ENCODE measurements at regions not wholly inside any gene's neighbourhood (a gene's known extent, or its start where the extent isn't known, plus 50 kb on each side); places are given as distances from the start of the nearest gene placed in this dataset.

DNA sequence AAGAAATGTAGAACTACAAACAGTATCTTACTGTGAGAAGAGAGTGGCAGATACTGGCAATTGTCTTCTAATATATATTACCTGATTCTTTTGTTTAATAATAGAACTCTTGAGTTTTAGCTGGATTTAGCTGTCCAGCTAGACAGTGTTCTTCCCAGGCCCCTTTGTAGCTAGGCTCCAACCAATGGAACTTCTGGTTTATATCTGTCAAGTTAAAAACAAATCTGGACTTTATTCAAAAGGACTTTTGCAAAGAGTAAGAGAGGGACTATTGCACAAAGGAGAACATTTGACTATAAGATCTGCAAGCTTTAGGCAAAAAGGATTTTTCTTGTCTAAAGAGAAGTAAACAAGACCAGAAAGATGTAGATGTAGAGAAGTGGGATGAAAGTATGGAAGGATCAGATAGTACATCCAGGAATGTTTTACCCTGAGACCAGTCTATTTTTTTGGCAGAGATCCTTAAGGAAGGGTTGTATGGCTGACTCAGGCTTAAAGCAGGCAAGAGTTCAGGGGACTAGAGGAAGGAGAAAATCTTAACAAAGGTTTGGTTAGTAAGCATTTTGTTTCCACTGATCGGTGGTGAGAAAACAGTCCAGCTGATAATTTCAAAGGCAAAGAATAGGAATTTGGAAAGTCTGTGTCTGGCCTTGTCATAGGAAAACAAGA, 111.1 kb upstream of the PLEKHA5 start:
- Histone ChIP-seq H3K4me2 (ENCODE audit: low read length) (no peak overlapping the region), H3K27me3 (ENCODE audit: insufficient read depth, low read depth, low read length) (no peaks in the 10 kb centered on the region), H3K9me3 (ENCODE audit: low read length) (no peaks in the 10 kb centered on the region), H4K20me1 (ENCODE audit: insufficient read depth) (no peaks in the 10 kb centered on the region), H3K9ac (ENCODE audit: low read length) (no peak overlapping the region), H3K4me3 (ENCODE audit: low read length) (no peak overlapping the region), H3K9me2 (ENCODE audit: insufficient read depth, low read length) (no peaks in the 10 kb centered on the region), H3K36me3 (ENCODE audit: insufficient read depth, low read length) (no peaks in the 10 kb centered on the region), H2AFZ (ENCODE audit: low read depth, low read length) (no peak overlapping the region), H3K27ac (ENCODE audit: low read length) (no peak overlapping the region), H3K79me2 (replicated peaks; ENCODE audit: insufficient read depth, low read length) (no peaks in the 10 kb centered on the region), H3F3A (ENCODE audit: insufficient read depth, low read length, poor library complexity, severe bottlenecking) (no peaks in the 10 kb centered on the region)
- TF ChIP-seq RAD21 (conservative IDR thresholded peaks at IDR 0.05), result no peak
- TF ChIP-seq POLR2AphosphoS5 (IDR thresholded peaks at IDR 0.05), result no peak
- TF ChIP-seq, protein P1, sequence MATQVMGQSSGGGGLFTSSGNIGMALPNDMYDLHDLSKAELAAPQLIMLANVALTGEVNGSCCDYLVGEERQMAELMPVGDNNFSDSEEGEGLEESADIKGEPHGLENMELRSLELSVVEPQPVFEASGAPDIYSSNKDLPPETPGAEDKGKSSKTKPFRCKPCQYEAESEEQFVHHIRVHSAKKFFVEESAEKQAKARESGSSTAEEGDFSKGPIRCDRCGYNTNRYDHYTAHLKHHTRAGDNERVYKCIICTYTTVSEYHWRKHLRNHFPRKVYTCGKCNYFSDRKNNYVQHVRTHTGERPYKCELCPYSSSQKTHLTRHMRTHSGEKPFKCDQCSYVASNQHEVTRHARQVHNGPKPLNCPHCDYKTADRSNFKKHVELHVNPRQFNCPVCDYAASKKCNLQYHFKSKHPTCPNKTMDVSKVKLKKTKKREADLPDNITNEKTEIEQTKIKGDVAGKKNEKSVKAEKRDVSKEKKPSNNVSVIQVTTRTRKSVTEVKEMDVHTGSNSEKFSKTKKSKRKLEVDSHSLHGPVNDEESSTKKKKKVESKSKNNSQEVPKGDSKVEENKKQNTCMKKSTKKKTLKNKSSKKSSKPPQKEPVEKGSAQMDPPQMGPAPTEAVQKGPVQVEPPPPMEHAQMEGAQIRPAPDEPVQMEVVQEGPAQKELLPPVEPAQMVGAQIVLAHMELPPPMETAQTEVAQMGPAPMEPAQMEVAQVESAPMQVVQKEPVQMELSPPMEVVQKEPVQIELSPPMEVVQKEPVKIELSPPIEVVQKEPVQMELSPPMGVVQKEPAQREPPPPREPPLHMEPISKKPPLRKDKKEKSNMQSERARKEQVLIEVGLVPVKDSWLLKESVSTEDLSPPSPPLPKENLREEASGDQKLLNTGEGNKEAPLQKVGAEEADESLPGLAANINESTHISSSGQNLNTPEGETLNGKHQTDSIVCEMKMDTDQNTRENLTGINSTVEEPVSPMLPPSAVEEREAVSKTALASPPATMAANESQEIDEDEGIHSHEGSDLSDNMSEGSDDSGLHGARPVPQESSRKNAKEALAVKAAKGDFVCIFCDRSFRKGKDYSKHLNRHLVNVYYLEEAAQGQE (IDR thresholded peaks at IDR 0.05; ENCODE audit: borderline replicate concordance), result no peak
- no peak for TF ChIP-seq EP300 (conservative IDR thresholded peaks at IDR 0.05; ENCODE audit: poor library complexity, severe bottlenecking)
- no peak for TF ChIP-seq TAF1 (IDR thresholded peaks at IDR 0.05; ENCODE audit: low read depth)

DNA sequence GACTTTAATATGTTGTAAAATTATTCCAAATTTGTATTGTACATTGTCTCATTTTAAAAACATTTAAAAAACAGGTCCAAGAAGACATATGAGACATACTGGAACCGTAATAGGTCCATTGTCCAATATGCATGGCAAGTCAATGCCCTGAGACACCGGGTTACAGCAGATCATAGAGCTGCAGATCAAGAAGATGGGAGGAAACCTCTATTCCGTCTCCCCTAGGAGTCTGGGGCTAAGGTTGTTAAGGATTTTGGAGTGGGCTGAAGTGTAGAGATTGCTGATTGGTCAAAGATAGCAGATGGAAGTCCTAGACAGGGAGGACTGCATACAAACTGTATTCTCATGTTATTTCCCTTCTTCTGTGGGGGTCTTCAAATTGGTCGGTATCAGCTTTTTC, 108.3 kb upstream of the PLEKHA5 start:
- Histone ChIP-seq H3K4me3 (ENCODE audit: low read length) (no peak overlapping the region), H3K36me3 (ENCODE audit: insufficient read depth, low read length) (no peaks in the 10 kb centered on the region), H4K20me1 (ENCODE audit: insufficient read depth) (no peaks in the 10 kb centered on the region), H3K9me2 (ENCODE audit: insufficient read depth, low read length) (no peaks in the 10 kb centered on the region), H3K27me3 (ENCODE audit: insufficient read depth, low read depth, low read length) (no peaks in the 10 kb centered on the region), H3K27ac (ENCODE audit: low read length) (no peak overlapping the region), H3F3A (ENCODE audit: insufficient read depth, low read length, poor library complexity, severe bottlenecking) (no peaks in the 10 kb centered on the region), H3K79me2 (replicated peaks; ENCODE audit: insufficient read depth, low read length) (no peaks in the 10 kb centered on the region), H2AFZ (ENCODE audit: low read depth, low read length) (no peak overlapping the region), H3K4me2 (ENCODE audit: low read length) (no peak overlapping the region), H3K9ac (ENCODE audit: low read length) (no peak overlapping the region), H3K9me3 (ENCODE audit: low read length) (no peaks in the 10 kb centered on the region)
- TF ChIP-seq EP300 (conservative IDR thresholded peaks at IDR 0.05; ENCODE audit: poor library complexity, severe bottlenecking) (no peak), POLR2AphosphoS5 (IDR thresholded peaks at IDR 0.05) (no peak), EZH2 (IDR thresholded peaks at IDR 0.05; ENCODE audit: borderline replicate concordance, insufficient read depth, low read length, poor library complexity, severe bottlenecking) (no peak), SMC3 (conservative IDR thresholded peaks at IDR 0.05; ENCODE audit: poor library complexity) (no peak), MXI1 (conservative IDR thresholded peaks at IDR 0.05; ENCODE audit: poor library complexity, severe bottlenecking) (no peak), RAD21 (conservative IDR thresholded peaks at IDR 0.05) (no peak), TAF1 (IDR thresholded peaks at IDR 0.05; ENCODE audit: low read depth) (no peak)
- TF ChIP-seq, protein P1 (IDR thresholded peaks at IDR 0.05; ENCODE audit: borderline replicate concordance), result no peak
- TF ChIP-seq, protein P2, sequence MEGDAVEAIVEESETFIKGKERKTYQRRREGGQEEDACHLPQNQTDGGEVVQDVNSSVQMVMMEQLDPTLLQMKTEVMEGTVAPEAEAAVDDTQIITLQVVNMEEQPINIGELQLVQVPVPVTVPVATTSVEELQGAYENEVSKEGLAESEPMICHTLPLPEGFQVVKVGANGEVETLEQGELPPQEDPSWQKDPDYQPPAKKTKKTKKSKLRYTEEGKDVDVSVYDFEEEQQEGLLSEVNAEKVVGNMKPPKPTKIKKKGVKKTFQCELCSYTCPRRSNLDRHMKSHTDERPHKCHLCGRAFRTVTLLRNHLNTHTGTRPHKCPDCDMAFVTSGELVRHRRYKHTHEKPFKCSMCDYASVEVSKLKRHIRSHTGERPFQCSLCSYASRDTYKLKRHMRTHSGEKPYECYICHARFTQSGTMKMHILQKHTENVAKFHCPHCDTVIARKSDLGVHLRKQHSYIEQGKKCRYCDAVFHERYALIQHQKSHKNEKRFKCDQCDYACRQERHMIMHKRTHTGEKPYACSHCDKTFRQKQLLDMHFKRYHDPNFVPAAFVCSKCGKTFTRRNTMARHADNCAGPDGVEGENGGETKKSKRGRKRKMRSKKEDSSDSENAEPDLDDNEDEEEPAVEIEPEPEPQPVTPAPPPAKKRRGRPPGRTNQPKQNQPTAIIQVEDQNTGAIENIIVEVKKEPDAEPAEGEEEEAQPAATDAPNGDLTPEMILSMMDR (IDR thresholded peaks at IDR 0.05; ENCODE audit: poor library complexity, severe bottlenecking), result no peak
